T-cell (primary cell): ENCODE measurements at regions not wholly inside any gene's neighbourhood (a gene's known extent, or its start where the extent isn't known, plus 50 kb on each side); places are given as distances from the start of the nearest gene placed in this dataset.

Experiments
- ATAC-seq, 4 experiments: fragments of 200-7000 bp in 3 of 4; fragments of 150-1000 bp in 1 of 4; cut with Tn5 transposase; replicated peaks in 1 of 4; 1 replicate in 3 of 4; 2 replicates in 1 of 4; pipeline ENCODE4 v1.10.0; 2021; ENCODE audit warnings: moderate library complexity in 3 of 4, mild to moderate bottlenecking in 2 of 4, moderate number of reproducible peaks in 1 of 4
- CTCF ChIA-PET, 2 donors: fragments of 300-600 bp; sonication (Branson Sonifier 250); formaldehyde crosslinking; loops; one replicate each; lab custom pipeline; 2022; ENCODE audit warnings: antibody characterized with exemption in 2 of 2; lab: Charles Lee
- POLR2A ChIA-PET, 2 donors: fragments of 300-600 bp; sonication (Branson Sonifier 250); formaldehyde crosslinking; loops; one replicate each; lab custom pipeline; 2022; ENCODE audit warnings: antibody characterized with exemption in 2 of 2; lab: Charles Lee
- DNase-seq, 35 experiments: peaks; one replicate each; pipeline versions ENCODE4 v3.0.0 to v3.0.0-alpha.2; 2013 to 2023
- H3K27ac ChIP-seq: one replicate; pipeline ENCODE4 v1.5.1; 2013; ENCODE audit warnings: low read length
- H3K27me3 ChIP-seq, 2 experiments: replicated peaks in 1 of 2; 1 replicate in 1 of 2; 2 replicates in 1 of 2; pipeline versions ENCODE4 v1.6.1 to v1.7.0; 2013; ENCODE audit warnings: low read length in 1 of 2, mixed read lengths in 1 of 2; ENCODE audit not compliant: control insufficient read depth in 2 of 2, insufficient read depth in 2 of 2; ENCODE audit errors: extremely low read depth in 1 of 2
- H3K36me3 ChIP-seq, 2 donors: 1 replicate in 1 of 2; 2 replicates in 1 of 2; pipeline versions ENCODE4 v1.6.1 to v1.7.0; 2013; ENCODE audit warnings: low read length in 1 of 2; ENCODE audit not compliant: control insufficient read depth in 2 of 2, insufficient read depth in 1 of 2; ENCODE audit errors: extremely low read depth in 1 of 2
- H3K4me1 ChIP-seq, 2 experiments: 1 replicate in 1 of 2; 2 replicates in 1 of 2; pipeline versions ENCODE4 v1.6.1 to v1.7.0; 2013; ENCODE audit warnings: low read length in 2 of 2, mixed read lengths in 1 of 2; ENCODE audit not compliant: insufficient read depth in 2 of 2, control insufficient read depth in 1 of 2; ENCODE audit errors: extremely low read depth in 1 of 2
- H3K4me3 ChIP-seq, 2 donors: 1 replicate in 1 of 2; 2 replicates in 1 of 2; pipeline versions ENCODE4 v1.5.1 to v1.7.0; 2013; ENCODE audit warnings: mild to moderate bottlenecking in 2 of 2, low read length in 1 of 2, moderate library complexity in 1 of 2; ENCODE audit not compliant: control insufficient read depth in 1 of 2; ENCODE audit errors: extremely low read depth in 1 of 2
- H3K9me3 ChIP-seq: 2 replicates; pipeline ENCODE4 v1.7.0; 2013
- H3K27ac Mint-ChIP-seq, 2 donors: one replicate each; pipeline ENCODE4 v1.8.0; 2020 to 2021; ENCODE audit warnings: mild to moderate bottlenecking in 2 of 2, mixed read lengths in 2 of 2
- H3K27me3 Mint-ChIP-seq, 2 donors: one replicate each; pipeline ENCODE4 v1.8.0; 2021 to 2022; ENCODE audit warnings: mixed read lengths in 2 of 2
- H3K36me3 Mint-ChIP-seq: one replicate; pipeline ENCODE4 v1.8.0; 2021; ENCODE audit warnings: mixed read lengths
- H3K4me1 Mint-ChIP-seq, 3 donors: one replicate each; pipeline ENCODE4 v1.8.0; 2020 to 2022; ENCODE audit warnings: mixed read lengths in 3 of 3, mild to moderate bottlenecking in 1 of 3
- H3K4me3 Mint-ChIP-seq, 3 donors: one replicate each; pipeline ENCODE4 v1.8.0; 2020 to 2022; ENCODE audit warnings: mild to moderate bottlenecking in 3 of 3, mixed read lengths in 3 of 3, moderate library complexity in 3 of 3
- H3K9me3 Mint-ChIP-seq, 3 donors: one replicate each; pipeline ENCODE4 v1.8.0; 2020 to 2022; ENCODE audit warnings: mixed read lengths in 3 of 3
- WGBS: methylation state at CpG from one replicate; pipeline ENCODE4 v1.1.5; 2013; ENCODE audit warnings: missing lambda C conversion rate; ENCODE audit not compliant: insufficient coverage; 5-methylcytosine and 5-hydroxymethylcytosine counted together

DNA sequence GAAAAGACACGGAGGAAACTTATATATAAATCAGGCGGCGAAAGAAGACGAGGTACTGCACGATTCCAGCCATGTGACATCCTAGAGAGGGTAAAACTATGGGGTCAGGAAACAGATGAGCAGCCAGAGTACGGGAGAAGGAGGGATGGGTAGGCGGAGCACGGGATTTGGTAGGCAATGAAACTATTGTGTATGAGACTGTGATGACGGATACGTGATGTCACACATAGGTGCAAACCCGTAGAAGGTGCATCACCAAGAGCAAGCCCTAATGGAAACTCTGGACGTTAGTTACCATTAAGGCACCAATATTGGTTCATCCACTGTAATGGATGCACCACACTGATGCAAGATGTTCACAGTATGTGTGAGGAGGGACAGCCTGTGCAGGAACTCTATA is 93.8 kb upstream of the MGMT start:
- H3K36me3 Mint-ChIP-seq = no peaks in the 10 kb centered on the region
- ATAC-seq (no peak), DNase-seq (no peak)
- Histone ChIP-seq H3K36me3 (no peaks in the 10 kb centered on the region), H3K4me3 (no peak overlapping the region), H3K9me3 (no peaks in the 10 kb centered on the region), H3K27me3 (peaks cover 6 to 17% of the 10 kb centered on the region in 2 experiments), H3K4me1 (no peaks in the 10 kb centered on the region), H3K27ac (no peak overlapping the region)
- peaks cover 0 to 12% (median 5%) of the 10 kb centered on the region in 3 donors for H3K4me1 Mint-ChIP-seq
- H3K27ac Mint-ChIP-seq = no peak overlapping the region
- H3K27me3 Mint-ChIP-seq = peaks cover 28 to 32% of the 10 kb centered on the region in 2 donors
- no peaks in the 10 kb centered on the region for H3K9me3 Mint-ChIP-seq
- CTCF ChIA-PET = no interaction called here
- WGBS = 86% methylated on average over 11 of the region's 12 CpGs
- POLR2A ChIA-PET = no interaction called here
- H3K4me3 Mint-ChIP-seq = no peak overlapping the region

DNA sequence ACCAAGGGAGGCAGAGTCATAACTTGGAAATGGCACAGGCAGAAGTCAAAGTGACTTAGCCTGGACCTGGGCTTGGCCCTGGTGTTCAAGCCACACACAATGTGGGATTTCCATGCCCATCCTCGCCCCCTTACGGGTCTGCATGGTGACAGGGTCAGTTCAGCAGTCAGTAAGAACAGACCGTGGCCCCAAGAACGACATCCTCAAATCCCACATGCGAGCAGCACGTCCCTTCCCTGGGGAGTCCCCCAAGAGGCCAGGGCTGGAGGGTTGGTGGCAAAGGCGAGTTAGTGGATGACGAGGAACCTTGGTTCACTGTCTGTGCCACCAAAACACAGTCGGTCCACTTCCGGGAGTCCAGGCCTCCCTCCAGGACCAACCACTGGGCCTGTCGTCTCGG is 93.3 kb upstream of the MGMT start:
- H3K4me1 ChIP-seq = no peaks in the 10 kb centered on the region
- H3K36me3 ChIP-seq = no peaks in the 10 kb centered on the region
- H3K4me1 Mint-ChIP-seq = peaks cover 0 to 12% (median 5%) of the 10 kb centered on the region in 3 donors
- ChIA-PET POLR2A (no interaction called here), CTCF (no interaction called here)
- ATAC-seq (no peak), DNase-seq (no peak)
- no peaks in the 10 kb centered on the region for H3K9me3 ChIP-seq
- H3K27me3 Mint-ChIP-seq = peaks cover 28 to 29% of the 10 kb centered on the region in 2 donors
- no peak overlapping the region for H3K27ac Mint-ChIP-seq
- H3K36me3 Mint-ChIP-seq = no peaks in the 10 kb centered on the region
- 85% methylated on average over 7 of the region's 12 CpGs for WGBS
- no peaks in the 10 kb centered on the region for H3K9me3 Mint-ChIP-seq
- H3K4me3 ChIP-seq = no peak overlapping the region
- H3K27me3 ChIP-seq = peaks cover 6 to 17% of the 10 kb centered on the region in 2 experiments
- no peak overlapping the region for H3K27ac ChIP-seq
- no peak overlapping the region for H3K4me3 Mint-ChIP-seq

DNA sequence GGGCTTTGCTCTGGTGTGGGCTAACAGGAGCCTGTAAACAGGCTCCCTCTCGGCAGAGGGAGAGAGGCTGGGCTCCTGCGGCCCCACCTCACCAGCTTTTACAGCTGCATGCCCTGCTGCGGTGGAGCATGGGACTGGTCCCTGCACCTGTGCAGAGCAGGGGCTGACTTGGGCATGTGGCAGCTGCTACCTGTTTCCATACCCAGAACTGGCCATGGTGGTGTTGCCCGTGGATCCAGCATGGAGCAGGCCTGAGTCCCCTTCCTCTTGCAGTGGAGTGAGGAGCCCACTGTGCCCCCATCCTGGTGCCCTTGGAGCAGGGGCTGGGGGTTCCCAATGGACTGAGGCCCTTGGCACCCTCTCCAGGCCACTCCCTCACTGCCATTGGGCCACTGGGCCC is 91.9 kb upstream of the MGMT start:
- no peaks in the 10 kb centered on the region for H3K9me3 Mint-ChIP-seq
- peaks cover 24 to 26% of the 10 kb centered on the region in 2 donors for H3K27me3 Mint-ChIP-seq
- WGBS = 68% methylated on average over 4 of the region's 4 CpGs
- H3K4me3 Mint-ChIP-seq = no peak overlapping the region
- no peak overlapping the region for H3K27ac Mint-ChIP-seq
- H3K36me3 Mint-ChIP-seq = no peaks in the 10 kb centered on the region
- peaks cover 0 to 12% (median 5%) of the 10 kb centered on the region in 3 donors for H3K4me1 Mint-ChIP-seq
- Histone ChIP-seq H3K4me3 (no peak overlapping the region), H3K27ac (no peak overlapping the region), H3K27me3 (peaks cover 6 to 17% of the 10 kb centered on the region in 2 experiments), H3K36me3 (no peaks in the 10 kb centered on the region), H3K4me1 (no peaks in the 10 kb centered on the region), H3K9me3 (no peaks in the 10 kb centered on the region)
- POLR2A ChIA-PET = no interaction called here
- DNase-seq = no peak
- CTCF ChIA-PET = no interaction called here
- ATAC-seq = no peak

DNA sequence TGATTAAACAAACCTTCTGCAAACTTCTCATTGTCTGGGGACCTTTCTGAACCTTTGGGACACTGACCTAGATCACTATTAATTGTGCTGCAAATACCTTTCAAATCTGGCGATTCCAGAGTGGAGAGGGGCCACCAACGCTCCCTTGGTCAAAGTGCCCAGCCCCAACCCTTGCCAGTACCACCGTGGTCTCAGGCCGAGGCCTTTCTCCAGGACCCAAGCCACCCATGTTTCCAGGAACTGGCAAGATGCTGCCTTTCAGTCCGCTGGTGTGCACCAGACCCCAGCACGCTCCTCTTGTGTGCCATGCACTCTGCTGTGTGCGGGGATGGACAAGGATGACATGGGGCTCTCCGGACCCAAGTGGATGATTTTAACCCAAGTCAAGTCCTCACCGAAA is 91.1 kb upstream of the MGMT start:
- ATAC-seq = no peak
- Histone ChIP-seq H3K4me3 (no peak overlapping the region), H3K4me1 (no peaks in the 10 kb centered on the region), H3K27me3 (peaks cover 6 to 17% of the 10 kb centered on the region in 2 experiments), H3K27ac (no peak overlapping the region), H3K36me3 (no peaks in the 10 kb centered on the region), H3K9me3 (no peaks in the 10 kb centered on the region)
- Mint-ChIP-seq H3K27me3 (peaks cover 24% of the 10 kb centered on the region in 2 donors), H3K4me1 (peaks cover 0 to 12% (median 5%) of the 10 kb centered on the region in 3 donors), H3K27ac (no peak overlapping the region), H3K36me3 (no peaks in the 10 kb centered on the region), H3K9me3 (no peaks in the 10 kb centered on the region), H3K4me3 (no peak overlapping the region)
- WGBS = 86% methylated on average over 6 of the region's 9 CpGs
- DNase-seq = no peak
- CTCF ChIA-PET = no interaction called here
- POLR2A ChIA-PET = no interaction called here

DNA sequence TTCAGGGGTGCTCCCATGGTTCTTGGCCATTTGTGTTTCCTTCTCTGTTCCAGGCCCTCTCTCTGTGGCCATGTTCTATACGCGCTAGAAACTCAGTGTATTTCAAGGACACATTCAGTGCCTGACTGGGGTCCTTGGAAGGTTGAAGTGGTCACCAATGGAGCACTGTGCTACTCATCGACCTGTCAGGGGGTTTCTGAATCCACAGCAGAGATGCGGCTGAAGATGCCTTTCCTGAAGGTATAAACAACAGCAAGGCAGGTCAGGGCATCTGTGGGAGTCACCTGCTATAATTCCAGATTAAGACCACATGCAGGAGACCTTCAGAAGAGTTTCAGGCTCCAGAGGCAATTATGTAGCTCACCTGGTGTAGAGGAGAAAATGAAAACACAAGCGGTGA is 86.8 kb upstream of the MGMT start:
- no peaks in the 10 kb centered on the region for H3K9me3 ChIP-seq
- DNase-seq = no peak
- Mint-ChIP-seq H3K4me1 (no peaks in the 10 kb centered on the region), H3K36me3 (no peaks in the 10 kb centered on the region), H3K27me3 (peaks cover 0 to 6% of the 10 kb centered on the region in 2 donors), H3K27ac (no peak overlapping the region), H3K4me3 (no peak overlapping the region), H3K9me3 (no peaks in the 10 kb centered on the region)
- 79% methylated on average over 5 of the region's 5 CpGs for WGBS
- H3K4me3 ChIP-seq = no peak overlapping the region
- ATAC-seq = no peak
- H3K27ac ChIP-seq = no peak overlapping the region
- CTCF ChIA-PET = no interaction called here
- H3K27me3 ChIP-seq = peaks cover 0 to 4% of the 10 kb centered on the region in 2 experiments
- POLR2A ChIA-PET = no interaction called here
- no peaks in the 10 kb centered on the region for H3K36me3 ChIP-seq
- no peaks in the 10 kb centered on the region for H3K4me1 ChIP-seq

DNA sequence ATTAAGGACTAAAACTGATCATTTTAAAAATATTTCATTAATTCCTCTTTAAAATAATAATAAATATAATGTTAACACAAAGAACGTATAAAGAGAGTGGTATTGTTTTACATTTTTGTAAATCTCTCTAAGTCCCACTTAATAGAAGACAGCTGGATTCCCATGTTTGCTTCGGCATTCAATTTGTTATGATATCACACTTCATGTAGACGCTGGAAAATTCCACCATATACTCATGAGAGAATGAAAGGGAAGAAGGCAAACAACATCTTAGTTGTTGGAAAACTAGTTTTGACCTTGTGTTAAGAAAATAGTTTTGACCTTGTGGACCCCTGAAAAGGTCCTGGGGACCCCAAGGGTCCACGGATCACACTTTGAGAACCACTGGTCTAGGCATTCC is 85.3 kb upstream of the MGMT start:
- H3K27me3 Mint-ChIP-seq = peaks cover 0 to 6% of the 10 kb centered on the region in 2 donors
- peaks cover 0 to 4% of the 10 kb centered on the region in 2 experiments for H3K27me3 ChIP-seq
- no peaks in the 10 kb centered on the region for H3K9me3 Mint-ChIP-seq
- H3K27ac ChIP-seq = no peak overlapping the region
- H3K36me3 ChIP-seq = no peaks in the 10 kb centered on the region
- ATAC-seq (no peak), DNase-seq (no peak)
- no peaks in the 10 kb centered on the region for H3K36me3 Mint-ChIP-seq
- no CpG with 5 or more reads among the region's 4 CpGs for WGBS
- H3K4me1 ChIP-seq = no peaks in the 10 kb centered on the region
- POLR2A ChIA-PET = no interaction called here
- no peak overlapping the region for H3K4me3 Mint-ChIP-seq
- no peak overlapping the region for H3K4me3 ChIP-seq
- CTCF ChIA-PET = no interaction called here
- H3K4me1 Mint-ChIP-seq = no peaks in the 10 kb centered on the region
- no peak overlapping the region for H3K27ac Mint-ChIP-seq
- no peaks in the 10 kb centered on the region for H3K9me3 ChIP-seq

DNA sequence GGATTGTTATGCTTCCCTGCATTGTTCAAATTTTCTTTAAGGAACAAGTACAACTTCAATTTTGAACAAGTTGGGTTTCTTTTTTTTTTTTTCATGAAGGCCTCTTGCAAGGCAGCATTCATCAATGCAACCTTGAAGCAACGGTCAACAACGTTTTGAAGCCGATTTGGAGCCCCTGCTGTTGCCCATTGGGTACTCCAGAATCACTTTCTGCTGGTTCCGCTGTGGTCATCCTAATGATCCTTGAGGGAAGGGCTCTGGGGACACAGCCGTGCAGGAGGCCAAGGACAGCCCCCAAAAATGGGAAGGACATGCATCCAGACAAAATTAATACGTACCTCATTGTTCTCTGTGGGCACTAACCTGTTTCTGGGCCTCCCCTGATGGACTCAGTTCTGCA is 84.6 kb upstream of the MGMT start:
- ATAC-seq (no peak), DNase-seq (no peak)
- Histone ChIP-seq H3K27me3 (peaks cover 0 to 4% of the 10 kb centered on the region in 2 experiments), H3K4me3 (no peak overlapping the region), H3K4me1 (no peaks in the 10 kb centered on the region), H3K9me3 (no peaks in the 10 kb centered on the region), H3K36me3 (no peaks in the 10 kb centered on the region), H3K27ac (no peak overlapping the region)
- Mint-ChIP-seq H3K27me3 (peaks cover 0 to 6% of the 10 kb centered on the region in 2 donors), H3K27ac (no peak overlapping the region), H3K4me1 (no peaks in the 10 kb centered on the region), H3K36me3 (no peaks in the 10 kb centered on the region), H3K9me3 (no peaks in the 10 kb centered on the region), H3K4me3 (no peak overlapping the region)
- ChIA-PET POLR2A (no interaction called here), CTCF (no interaction called here)
- WGBS = 84% methylated on average over 6 of the region's 6 CpGs
